ENCODE measurements at regions not wholly inside any gene's neighbourhood (a gene's known extent, or its start where the extent isn't known, plus 50 kb on each side); places are given as distances from the start of the nearest gene placed in this dataset.

DNA sequence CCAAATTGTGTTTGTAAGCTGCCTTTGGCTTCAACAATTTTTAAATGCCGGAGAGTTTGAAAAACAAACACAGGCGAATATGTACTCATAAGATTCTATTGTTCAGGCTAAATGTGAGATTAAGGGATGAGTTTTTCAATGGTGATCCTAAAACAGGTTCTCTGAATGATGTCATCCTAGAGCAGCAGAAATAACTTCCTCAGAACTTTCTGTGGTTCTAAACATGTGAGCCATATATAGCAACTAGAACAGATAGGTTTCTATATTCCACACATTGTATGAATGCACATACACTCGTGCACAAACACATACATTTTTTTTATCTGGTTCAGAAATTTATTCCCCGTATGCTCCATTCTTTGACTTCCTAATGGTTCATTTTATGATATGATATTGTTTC lies 1352.2 kb downstream of the CDH8 start:
- TF ChIP-seq, protein P1, sequence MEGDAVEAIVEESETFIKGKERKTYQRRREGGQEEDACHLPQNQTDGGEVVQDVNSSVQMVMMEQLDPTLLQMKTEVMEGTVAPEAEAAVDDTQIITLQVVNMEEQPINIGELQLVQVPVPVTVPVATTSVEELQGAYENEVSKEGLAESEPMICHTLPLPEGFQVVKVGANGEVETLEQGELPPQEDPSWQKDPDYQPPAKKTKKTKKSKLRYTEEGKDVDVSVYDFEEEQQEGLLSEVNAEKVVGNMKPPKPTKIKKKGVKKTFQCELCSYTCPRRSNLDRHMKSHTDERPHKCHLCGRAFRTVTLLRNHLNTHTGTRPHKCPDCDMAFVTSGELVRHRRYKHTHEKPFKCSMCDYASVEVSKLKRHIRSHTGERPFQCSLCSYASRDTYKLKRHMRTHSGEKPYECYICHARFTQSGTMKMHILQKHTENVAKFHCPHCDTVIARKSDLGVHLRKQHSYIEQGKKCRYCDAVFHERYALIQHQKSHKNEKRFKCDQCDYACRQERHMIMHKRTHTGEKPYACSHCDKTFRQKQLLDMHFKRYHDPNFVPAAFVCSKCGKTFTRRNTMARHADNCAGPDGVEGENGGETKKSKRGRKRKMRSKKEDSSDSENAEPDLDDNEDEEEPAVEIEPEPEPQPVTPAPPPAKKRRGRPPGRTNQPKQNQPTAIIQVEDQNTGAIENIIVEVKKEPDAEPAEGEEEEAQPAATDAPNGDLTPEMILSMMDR (IDR thresholded peaks at IDR 0.05) = no peak

DNA sequence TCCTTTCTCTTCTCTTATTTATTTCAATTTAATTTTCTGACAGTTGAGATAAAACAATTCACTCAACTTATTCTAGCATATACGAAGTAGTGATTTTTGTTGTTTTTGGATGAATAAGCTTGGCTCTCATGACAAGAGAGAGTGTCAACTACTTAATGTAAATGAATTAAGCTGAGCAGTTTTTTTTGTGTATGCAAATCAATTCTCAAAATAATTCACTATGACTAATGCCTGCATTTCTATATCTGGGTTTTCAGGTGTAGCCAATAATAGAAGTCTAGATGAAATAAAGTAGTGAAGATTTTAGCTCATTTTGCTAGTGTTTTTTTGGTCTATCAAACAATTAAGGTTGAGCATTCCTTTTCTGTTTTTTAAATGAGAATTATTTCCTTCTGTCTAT lies 1354.0 kb downstream of the CDH8 start:
- Histone ChIP-seq H3K27me3 (no peaks in the 10 kb centered on the region), H3K4me1 (no peaks in the 10 kb centered on the region), H3K27ac (no peak overlapping the region), H3K36me3 (no peaks in the 10 kb centered on the region), H3K9me3 (no peaks in the 10 kb centered on the region), H3K4me3 (no peak overlapping the region)
- DNase-seq (ENCODE audit: low spot score) = no peak
- TF ChIP-seq, protein P1 (IDR thresholded peaks at IDR 0.05) = no peak

More for the DNA sequence above, 1352.2 kb downstream of the CDH8 start:
- Histone ChIP-seq H3K36me3 (no peaks in the 10 kb centered on the region), H3K27me3 (no peaks in the 10 kb centered on the region), H3K4me3 (no peak overlapping the region), H3K4me1 (no peaks in the 10 kb centered on the region), H3K9me3 (peaks cover 0 to 6% of the 10 kb centered on the region in 2 donors), H3K27ac (no peak overlapping the region)
- no peak for DNase-seq (ENCODE audit: low spot score)

DNA sequence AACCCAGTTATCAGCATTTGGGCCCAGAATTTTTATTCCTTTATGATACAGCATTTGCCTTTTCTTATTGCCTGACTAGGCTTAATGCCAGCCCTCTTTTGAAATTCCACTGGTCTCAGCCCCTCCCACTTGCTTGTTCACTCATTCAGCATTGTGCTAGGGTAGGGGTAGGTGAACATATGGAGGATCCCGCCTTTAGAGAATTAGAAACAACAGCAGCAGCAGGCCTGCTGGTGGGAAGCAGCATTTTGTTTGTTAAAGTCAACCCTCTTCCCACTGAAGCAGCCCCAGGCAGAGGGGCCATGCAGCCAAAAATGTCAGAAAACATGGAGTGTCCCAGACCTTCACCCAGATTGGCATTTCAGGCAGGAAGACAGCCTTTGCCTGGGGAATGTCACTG lies 1355.2 kb downstream of the CDH8 start:
- no peak overlapping the region for H3K4me3 ChIP-seq
- DNase-seq (ENCODE audit: low spot score) = no peak
- H3K4me1 ChIP-seq = no peaks in the 10 kb centered on the region
- TF ChIP-seq, protein P1 (IDR thresholded peaks at IDR 0.05) = no peak
- no peak overlapping the region for H3K27ac ChIP-seq
- no peaks in the 10 kb centered on the region for H3K27me3 ChIP-seq
- H3K9me3 ChIP-seq = no peaks in the 10 kb centered on the region
- H3K36me3 ChIP-seq = no peaks in the 10 kb centered on the region

DNA sequence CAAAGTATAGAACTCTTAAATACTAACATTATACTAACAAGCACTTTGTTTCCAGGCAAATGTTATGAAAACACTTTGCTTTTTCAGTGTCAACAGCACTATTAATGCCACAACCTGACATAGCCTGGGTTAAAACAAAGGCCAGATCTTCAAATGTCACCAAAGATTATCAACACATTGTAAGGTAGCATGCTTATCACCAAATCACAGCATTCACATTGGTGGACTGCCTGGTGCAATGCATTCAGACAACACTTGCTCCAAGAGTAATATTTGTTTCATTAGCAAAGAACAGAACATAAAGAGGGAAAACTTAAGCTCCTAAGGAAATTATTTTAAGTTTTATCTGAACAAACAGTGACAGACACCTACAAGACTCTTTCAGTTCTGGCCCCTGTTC lies 1361.2 kb downstream of the CDH8 start:
- Histone ChIP-seq H3K4me3 (no peak overlapping the region), H3K27me3 (no peaks in the 10 kb centered on the region), H3K27ac (no peak overlapping the region), H3K9me3 (peaks cover 0 to 9% of the 10 kb centered on the region in 2 donors), H3K4me1 (no peaks in the 10 kb centered on the region), H3K36me3 (no peaks in the 10 kb centered on the region)
- DNase-seq (ENCODE audit: low spot score) = no peak
- TF ChIP-seq, protein P1 (IDR thresholded peaks at IDR 0.05) = no peak

DNA sequence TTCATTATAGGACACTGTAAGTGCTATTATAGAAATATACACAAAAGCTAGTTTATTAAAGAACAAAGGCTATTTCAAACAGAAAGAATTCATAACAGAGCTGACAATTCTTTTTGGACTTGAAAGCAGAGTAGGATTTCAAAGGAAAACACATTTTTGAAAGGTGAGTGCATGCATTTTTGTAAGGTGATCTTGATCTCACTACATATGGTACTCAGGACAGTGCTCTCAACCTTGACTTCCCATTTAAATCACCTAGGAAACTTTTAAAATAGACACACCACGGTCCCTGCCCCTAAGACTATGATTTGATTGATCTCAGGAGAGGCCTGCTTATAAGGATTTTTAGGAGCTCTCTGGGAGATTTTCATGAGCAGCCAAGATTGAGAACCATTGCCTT lies 1362.0 kb downstream of the CDH8 start:
- H3K9me3 ChIP-seq = peaks cover 0 to 9% of the 10 kb centered on the region in 2 donors
- DNase-seq (ENCODE audit: low spot score) = no peak
- no peak overlapping the region for H3K4me3 ChIP-seq
- H3K27ac ChIP-seq = no peak overlapping the region
- TF ChIP-seq, protein P1 (IDR thresholded peaks at IDR 0.05) = no peak
- H3K36me3 ChIP-seq = no peaks in the 10 kb centered on the region
- H3K4me1 ChIP-seq = no peaks in the 10 kb centered on the region
- no peaks in the 10 kb centered on the region for H3K27me3 ChIP-seq

DNA sequence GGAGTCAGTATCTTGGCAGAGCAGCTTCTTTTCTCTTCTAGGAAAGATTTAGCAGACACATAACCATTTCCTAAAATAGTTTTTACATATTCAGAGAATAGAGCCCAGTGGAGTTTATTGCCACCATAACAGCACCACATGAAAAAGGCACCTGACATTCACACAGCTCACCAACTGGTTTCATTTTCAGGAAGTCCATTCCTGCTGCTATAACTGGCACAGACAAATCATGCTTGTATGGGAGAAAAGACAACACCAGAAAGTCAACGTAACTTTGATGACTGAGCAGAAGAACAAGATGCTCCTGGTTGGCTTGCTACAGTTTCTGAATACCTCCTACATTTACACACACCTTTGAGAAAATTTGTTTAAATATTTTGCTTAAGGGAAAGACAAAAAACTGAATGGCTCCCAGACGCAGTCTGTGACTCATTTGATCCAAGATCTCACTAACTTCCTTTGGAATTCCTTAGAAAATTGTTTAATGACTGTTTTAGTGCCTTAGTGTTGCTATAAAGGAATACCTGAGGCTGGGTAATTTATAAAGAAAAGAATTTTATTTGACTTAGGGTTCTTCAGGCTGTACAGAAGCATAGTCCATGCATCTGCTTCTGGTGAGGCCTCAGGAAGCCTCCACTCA lies 1380.6 kb downstream of the CDH8 start:
- no peak overlapping the region for H3K27ac ChIP-seq
- TF ChIP-seq, protein P1 (IDR thresholded peaks at IDR 0.05) = no peak
- no peaks in the 10 kb centered on the region for H3K36me3 ChIP-seq
- no peaks in the 10 kb centered on the region for H3K27me3 ChIP-seq
- no peaks in the 10 kb centered on the region for H3K4me1 ChIP-seq
- DNase-seq (ENCODE audit: low spot score) = no peak
- no peak overlapping the region for H3K4me3 ChIP-seq
- H3K9me3 ChIP-seq = no peaks in the 10 kb centered on the region
